ENCODE measurements at regions not wholly inside any gene's neighbourhood (a gene's known extent, or its start where the extent isn't known, plus 50 kb on each side); places are given as distances from the start of the nearest gene placed in this dataset.

- H3K36me3 Mint-ChIP-seq (ENCODE audit: low read depth), result peaks cover 6% of the 10 kb centered on the region
- TF ChIP-seq, protein P1, sequence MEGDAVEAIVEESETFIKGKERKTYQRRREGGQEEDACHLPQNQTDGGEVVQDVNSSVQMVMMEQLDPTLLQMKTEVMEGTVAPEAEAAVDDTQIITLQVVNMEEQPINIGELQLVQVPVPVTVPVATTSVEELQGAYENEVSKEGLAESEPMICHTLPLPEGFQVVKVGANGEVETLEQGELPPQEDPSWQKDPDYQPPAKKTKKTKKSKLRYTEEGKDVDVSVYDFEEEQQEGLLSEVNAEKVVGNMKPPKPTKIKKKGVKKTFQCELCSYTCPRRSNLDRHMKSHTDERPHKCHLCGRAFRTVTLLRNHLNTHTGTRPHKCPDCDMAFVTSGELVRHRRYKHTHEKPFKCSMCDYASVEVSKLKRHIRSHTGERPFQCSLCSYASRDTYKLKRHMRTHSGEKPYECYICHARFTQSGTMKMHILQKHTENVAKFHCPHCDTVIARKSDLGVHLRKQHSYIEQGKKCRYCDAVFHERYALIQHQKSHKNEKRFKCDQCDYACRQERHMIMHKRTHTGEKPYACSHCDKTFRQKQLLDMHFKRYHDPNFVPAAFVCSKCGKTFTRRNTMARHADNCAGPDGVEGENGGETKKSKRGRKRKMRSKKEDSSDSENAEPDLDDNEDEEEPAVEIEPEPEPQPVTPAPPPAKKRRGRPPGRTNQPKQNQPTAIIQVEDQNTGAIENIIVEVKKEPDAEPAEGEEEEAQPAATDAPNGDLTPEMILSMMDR (IDR thresholded peaks at IDR 0.05), result no peak
- H3K27me3 Mint-ChIP-seq (ENCODE audit: insufficient read depth), result no peaks in the 10 kb centered on the region; the same call in 1 of the 2 replicates
- no peak for DNase-seq
- no peak overlapping the region for H3K4me3 Mint-ChIP-seq
- peaks cover 9% of the 10 kb centered on the region for H3K9me3 Mint-ChIP-seq
- H3K4me1 Mint-ChIP-seq (ENCODE audit: low read depth), result peaks cover 25% of the 10 kb centered on the region
- H3K27ac Mint-ChIP-seq, result no peak overlapping the region; the same call in 1 of the 2 replicates
Observed at GRCh38 chr6:12555781-12556180, 160.8 kb upstream of the PHACTR1 start.

GRCh38 chr6:12557765-12558164 lies 158.8 kb upstream of the PHACTR1 start:
- DNase-seq, result peak; percentile 11
- no peak overlapping the region for H3K27ac Mint-ChIP-seq
- peaks cover 12% of the 10 kb centered on the region for H3K36me3 Mint-ChIP-seq (ENCODE audit: low read depth)
- H3K9me3 Mint-ChIP-seq, result peaks cover 14% of the 10 kb centered on the region
- TF ChIP-seq, protein P1 (IDR thresholded peaks at IDR 0.05), result no peak
- no peak overlapping the region for H3K4me3 Mint-ChIP-seq
- peaks cover 25% of the 10 kb centered on the region for H3K4me1 Mint-ChIP-seq (ENCODE audit: low read depth)
- no peaks in the 10 kb centered on the region; the same call in 1 of the 2 replicates for H3K27me3 Mint-ChIP-seq (ENCODE audit: insufficient read depth)

DNA sequence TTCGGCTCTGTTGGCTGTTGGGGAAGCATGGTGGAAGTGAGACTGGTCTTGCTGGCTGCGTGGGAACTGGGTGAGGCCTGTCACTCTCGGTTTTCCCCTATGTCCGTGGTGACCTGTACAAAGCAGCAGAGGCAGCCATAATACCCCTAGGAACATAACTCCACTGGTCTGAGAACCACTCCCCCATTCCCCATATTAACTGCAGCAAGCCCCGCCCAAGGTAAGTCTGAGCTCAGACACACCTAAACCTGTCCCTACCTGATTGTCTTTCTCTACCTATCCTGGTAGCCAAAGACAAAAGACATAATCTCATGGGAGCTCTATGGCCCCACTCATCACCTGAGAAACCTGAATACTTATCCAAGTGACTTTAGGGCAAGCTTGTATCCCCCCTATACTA lies 156.3 kb upstream of the PHACTR1 start:
- DNase-seq, result no peak
- peaks cover 14% of the 10 kb centered on the region for H3K9me3 Mint-ChIP-seq
- TF ChIP-seq, protein P1 (IDR thresholded peaks at IDR 0.05), result no peak
- peaks cover 23% of the 10 kb centered on the region for H3K4me1 Mint-ChIP-seq (ENCODE audit: low read depth)
- no peak overlapping the region for H3K4me3 Mint-ChIP-seq
- no peak overlapping the region for H3K27ac Mint-ChIP-seq
- no peaks in the 10 kb centered on the region; the same call in 1 of the 2 replicates for H3K27me3 Mint-ChIP-seq (ENCODE audit: insufficient read depth)
- peaks cover 12% of the 10 kb centered on the region for H3K36me3 Mint-ChIP-seq (ENCODE audit: low read depth)

GRCh38 chr6:12566618-12567123 lies 149.9 kb upstream of the PHACTR1 start:
- no peaks in the 10 kb centered on the region; the same call in 1 of the 2 replicates for H3K27me3 Mint-ChIP-seq (ENCODE audit: insufficient read depth)
- TF ChIP-seq, protein P1 (IDR thresholded peaks at IDR 0.05), result no peak
- H3K27ac Mint-ChIP-seq, result no peak overlapping the region
- no peaks in the 10 kb centered on the region for H3K9me3 Mint-ChIP-seq
- peaks cover 23% of the 10 kb centered on the region for H3K4me1 Mint-ChIP-seq (ENCODE audit: low read depth)
- DNase-seq, result no peak
- H3K36me3 Mint-ChIP-seq (ENCODE audit: low read depth), result peaks cover 3% of the 10 kb centered on the region; the same call in 1 of the 2 replicates
- no peak overlapping the region for H3K4me3 Mint-ChIP-seq

- Mint-ChIP-seq H3K27me3 (ENCODE audit: insufficient read depth) (no peaks in the 10 kb centered on the region; the same call in 1 of the 2 replicates), H3K4me1 (ENCODE audit: low read depth) (peaks cover 24% of the 10 kb centered on the region), H3K4me3 (no peak overlapping the region), H3K9me3 (no peaks in the 10 kb centered on the region), H3K36me3 (ENCODE audit: low read depth) (no peaks in the 10 kb centered on the region), H3K27ac (no peak overlapping the region)
- TF ChIP-seq, protein P1 (IDR thresholded peaks at IDR 0.05), result no peak
- no peak for DNase-seq
Observed at GRCh38 chr6:12567682-12568081, 148.9 kb upstream of the PHACTR1 start.

All from HFFc6 (cell line).